ENCODE measurements at regions not wholly inside any gene's neighbourhood (a gene's known extent, or its start where the extent isn't known, plus 50 kb on each side); places are given as distances from the start of the nearest gene placed in this dataset.

- no peak overlapping the region for H3K9ac ChIP-seq (ENCODE audit: low read length)
- H2AFZ ChIP-seq (ENCODE audit: low read length), result no peak overlapping the region
- no peaks in the 10 kb centered on the region for H3K27me3 ChIP-seq (ENCODE audit: low read length)
- no peak for DNase-seq
- no peaks in the 10 kb centered on the region for H3K9me2 ChIP-seq (replicated peaks; ENCODE audit: insufficient read depth, low read length)
- no peaks in the 10 kb centered on the region for H3K9me3 ChIP-seq (ENCODE audit: low read length)
- H3K27ac ChIP-seq (ENCODE audit: low read length), result no peak overlapping the region
- H3K79me2 ChIP-seq (ENCODE audit: low read length), result no peaks in the 10 kb centered on the region
- no peaks in the 10 kb centered on the region for H3K36me3 ChIP-seq (ENCODE audit: insufficient read depth, low read length)
- no peaks in the 10 kb centered on the region for H4K20me1 ChIP-seq (ENCODE audit: insufficient read depth, low read depth, low read length)
- no peak overlapping the region for H3K4me2 ChIP-seq (ENCODE audit: low read depth, low read length, poor library complexity, severe bottlenecking)
- no peak overlapping the region for H3K4me3 ChIP-seq (ENCODE audit: low read length)
- no peaks in the 10 kb centered on the region for H3K4me1 ChIP-seq (ENCODE audit: low read length)
Measured at GRCh38 chr5:7018601-7019000, 305.4 kb downstream of the TENT4A start.

- H3K4me1 ChIP-seq (ENCODE audit: low read length), result no peaks in the 10 kb centered on the region
- no peak overlapping the region for H3K4me2 ChIP-seq (ENCODE audit: low read depth, low read length, poor library complexity, severe bottlenecking)
- H2AFZ ChIP-seq (ENCODE audit: low read length), result no peak overlapping the region
- H3K27me3 ChIP-seq (ENCODE audit: low read length), result no peaks in the 10 kb centered on the region
- no peak overlapping the region for H3K4me3 ChIP-seq (ENCODE audit: low read length)
- no peaks in the 10 kb centered on the region for H3K36me3 ChIP-seq (ENCODE audit: insufficient read depth, low read length)
- no peak overlapping the region for H3K27ac ChIP-seq (ENCODE audit: low read length)
- DNase-seq, result no peak
- H3K79me2 ChIP-seq (ENCODE audit: low read length), result no peaks in the 10 kb centered on the region
- H3K9me3 ChIP-seq (ENCODE audit: low read length), result no peaks in the 10 kb centered on the region
- H3K9me2 ChIP-seq (replicated peaks; ENCODE audit: insufficient read depth, low read length), result no peaks in the 10 kb centered on the region
- no peak overlapping the region for H3K9ac ChIP-seq (ENCODE audit: low read length)
- no peaks in the 10 kb centered on the region for H4K20me1 ChIP-seq (ENCODE audit: insufficient read depth, low read depth, low read length)
Measured at GRCh38 chr5:7036192-7036835, 323.1 kb downstream of the TENT4A start.

GRCh38 chr5:7039074-7039473 is 325.8 kb downstream of the TENT4A start:
- no peaks in the 10 kb centered on the region for H4K20me1 ChIP-seq (ENCODE audit: insufficient read depth, low read depth, low read length)
- H2AFZ ChIP-seq (ENCODE audit: low read length), result no peak overlapping the region
- no peak overlapping the region for H3K27ac ChIP-seq (ENCODE audit: low read length)
- DNase-seq, result no peak
- H3K9me2 ChIP-seq (replicated peaks; ENCODE audit: insufficient read depth, low read length), result no peaks in the 10 kb centered on the region
- H3K4me3 ChIP-seq (ENCODE audit: low read length), result no peak overlapping the region
- no peaks in the 10 kb centered on the region for H3K36me3 ChIP-seq (ENCODE audit: insufficient read depth, low read length)
- H3K9ac ChIP-seq (ENCODE audit: low read length), result no peak overlapping the region
- H3K4me2 ChIP-seq (ENCODE audit: low read depth, low read length, poor library complexity, severe bottlenecking), result no peak overlapping the region
- H3K27me3 ChIP-seq (ENCODE audit: low read length), result no peaks in the 10 kb centered on the region
- no peaks in the 10 kb centered on the region for H3K4me1 ChIP-seq (ENCODE audit: low read length)
- no peaks in the 10 kb centered on the region for H3K79me2 ChIP-seq (ENCODE audit: low read length)
- H3K9me3 ChIP-seq (ENCODE audit: low read length), result no peaks in the 10 kb centered on the region

GRCh38 chr5:7040111-7040510 is 326.9 kb downstream of the TENT4A start:
- Histone ChIP-seq H3K4me1 (ENCODE audit: low read length) (no peaks in the 10 kb centered on the region), H3K79me2 (ENCODE audit: low read length) (no peaks in the 10 kb centered on the region), H3K4me2 (ENCODE audit: low read depth, low read length, poor library complexity, severe bottlenecking) (no peak overlapping the region)

GRCh38 chr5:7043797-7044196 is 330.6 kb downstream of the TENT4A start:
- Histone ChIP-seq H3K27me3 (ENCODE audit: low read length) (no peaks in the 10 kb centered on the region), H3K9me2 (replicated peaks; ENCODE audit: insufficient read depth, low read length) (no peaks in the 10 kb centered on the region), H3K4me3 (ENCODE audit: low read length) (no peak overlapping the region), H4K20me1 (ENCODE audit: insufficient read depth, low read depth, low read length) (no peaks in the 10 kb centered on the region), H2AFZ (ENCODE audit: low read length) (no peak overlapping the region), H3K4me2 (ENCODE audit: low read depth, low read length, poor library complexity, severe bottlenecking) (no peak overlapping the region), H3K4me1 (ENCODE audit: low read length) (no peaks in the 10 kb centered on the region), H3K9ac (ENCODE audit: low read length) (no peak overlapping the region), H3K9me3 (ENCODE audit: low read length) (no peaks in the 10 kb centered on the region), H3K27ac (ENCODE audit: low read length) (no peak overlapping the region), H3K36me3 (ENCODE audit: insufficient read depth, low read length) (no peaks in the 10 kb centered on the region), H3K79me2 (ENCODE audit: low read length) (no peaks in the 10 kb centered on the region)
- no peak for DNase-seq

More at GRCh38 chr5:7040111-7040510, 326.9 kb downstream of the TENT4A start:
- no peaks in the 10 kb centered on the region for H3K9me3 ChIP-seq (ENCODE audit: low read length)
- no peak for DNase-seq
- no peak overlapping the region for H3K9ac ChIP-seq (ENCODE audit: low read length)
- no peak overlapping the region for H3K27ac ChIP-seq (ENCODE audit: low read length)
- no peak overlapping the region for H2AFZ ChIP-seq (ENCODE audit: low read length)
- no peaks in the 10 kb centered on the region for H3K27me3 ChIP-seq (ENCODE audit: low read length)
- H3K36me3 ChIP-seq (ENCODE audit: insufficient read depth, low read length), result no peaks in the 10 kb centered on the region
- no peaks in the 10 kb centered on the region for H3K9me2 ChIP-seq (replicated peaks; ENCODE audit: insufficient read depth, low read length)
- no peaks in the 10 kb centered on the region for H4K20me1 ChIP-seq (ENCODE audit: insufficient read depth, low read depth, low read length)
- H3K4me3 ChIP-seq (ENCODE audit: low read length), result no peak overlapping the region

- H3K27ac ChIP-seq (ENCODE audit: low read length), result no peak overlapping the region
Measured at GRCh38 chr5:7047511-7048261, 334.5 kb downstream of the TENT4A start.

GRCh38 chr5:7050986-7051385 is 337.8 kb downstream of the TENT4A start:
- Histone ChIP-seq H3K9ac (ENCODE audit: low read length) (no peak overlapping the region), H3K4me2 (ENCODE audit: low read depth, low read length, poor library complexity, severe bottlenecking) (no peak overlapping the region), H4K20me1 (ENCODE audit: insufficient read depth, low read depth, low read length) (no peaks in the 10 kb centered on the region), H3K27ac (ENCODE audit: low read length) (no peak overlapping the region), H2AFZ (ENCODE audit: low read length) (no peak overlapping the region), H3K27me3 (ENCODE audit: low read length) (no peaks in the 10 kb centered on the region), H3K4me3 (ENCODE audit: low read length) (no peak overlapping the region), H3K36me3 (ENCODE audit: insufficient read depth, low read length) (no peaks in the 10 kb centered on the region), H3K9me3 (ENCODE audit: low read length) (no peaks in the 10 kb centered on the region), H3K4me1 (ENCODE audit: low read length) (no peaks in the 10 kb centered on the region), H3K79me2 (ENCODE audit: low read length) (no peaks in the 10 kb centered on the region), H3K9me2 (replicated peaks; ENCODE audit: insufficient read depth, low read length) (no peaks in the 10 kb centered on the region)
- no peak for DNase-seq

More at GRCh38 chr5:7047511-7048261, 334.5 kb downstream of the TENT4A start:
- Histone ChIP-seq H4K20me1 (ENCODE audit: insufficient read depth, low read depth, low read length) (no peaks in the 10 kb centered on the region), H3K27me3 (ENCODE audit: low read length) (no peaks in the 10 kb centered on the region), H3K36me3 (ENCODE audit: insufficient read depth, low read length) (no peaks in the 10 kb centered on the region), H3K4me2 (ENCODE audit: low read depth, low read length, poor library complexity, severe bottlenecking) (no peak overlapping the region), H3K4me3 (ENCODE audit: low read length) (no peak overlapping the region), H3K9me2 (replicated peaks; ENCODE audit: insufficient read depth, low read length) (no peaks in the 10 kb centered on the region), H3K4me1 (ENCODE audit: low read length) (no peaks in the 10 kb centered on the region), H2AFZ (ENCODE audit: low read length) (no peak overlapping the region), H3K9ac (ENCODE audit: low read length) (no peak overlapping the region), H3K79me2 (ENCODE audit: low read length) (no peaks in the 10 kb centered on the region), H3K9me3 (ENCODE audit: low read length) (no peaks in the 10 kb centered on the region)
- no peak for DNase-seq

- no peaks in the 10 kb centered on the region for H3K4me1 ChIP-seq (ENCODE audit: low read length)
- no peak overlapping the region for H3K27ac ChIP-seq (ENCODE audit: low read length)
- H3K27me3 ChIP-seq (ENCODE audit: low read length), result no peaks in the 10 kb centered on the region
- no peak overlapping the region for H2AFZ ChIP-seq (ENCODE audit: low read length)
- no peak overlapping the region for H3K4me2 ChIP-seq (ENCODE audit: low read depth, low read length, poor library complexity, severe bottlenecking)
- H3K4me3 ChIP-seq (ENCODE audit: low read length), result no peak overlapping the region
- H4K20me1 ChIP-seq (ENCODE audit: insufficient read depth, low read depth, low read length), result no peaks in the 10 kb centered on the region
- no peaks in the 10 kb centered on the region for H3K36me3 ChIP-seq (ENCODE audit: insufficient read depth, low read length)
- no peaks in the 10 kb centered on the region for H3K79me2 ChIP-seq (ENCODE audit: low read length)
- H3K9ac ChIP-seq (ENCODE audit: low read length), result no peak overlapping the region
- no peaks in the 10 kb centered on the region for H3K9me3 ChIP-seq (ENCODE audit: low read length)
- no peak for DNase-seq
- no peaks in the 10 kb centered on the region for H3K9me2 ChIP-seq (replicated peaks; ENCODE audit: insufficient read depth, low read length)
Measured at GRCh38 chr5:7053125-7053524, 339.9 kb downstream of the TENT4A start.

Data from Karpas-422 (cell line).